AG04449 (cell line): ENCODE measurements at regions not wholly inside any gene's neighbourhood (a gene's known extent, or its start where the extent isn't known, plus 50 kb on each side); places are given as distances from the start of the nearest gene placed in this dataset.
A peak's percentile ranks its signal among the peaks of the same experiment; 100 is the strongest.

ENCODE experiments used
- CTCF ChIA-PET: fragments of 350-600 bp; formaldehyde crosslinking; extraction: SDS; loops from one replicate; lab custom pipeline; 2021; ENCODE audit warnings: antibody characterized with exemption; lab: Yijun Ruan, JAX
- POLR2A ChIA-PET: fragments of 400-600, 350-600 bp; formaldehyde crosslinking; extraction: SDS; loops from one replicate; lab custom pipeline; 2020; ENCODE audit warnings: antibody characterized with exemption, inconsistent platforms; lab: Yijun Ruan, JAX
- DNase-seq: peaks from one replicate; pipeline ENCODE4 v3.0.0-alpha.2; 2010; ENCODE audit warnings: low read depth, low spot score
- H3K4me3 ChIP-seq: 2 replicates; pipeline ENCODE4 v1.5.1; 2011; ENCODE audit warnings: low read depth, mild to moderate bottlenecking, control low read depth, low read length
- CTCF ChIP-seq: IDR thresholded peaks from one replicate; pipeline ENCODE4 v1.5.1; 2011; ENCODE audit warnings: mild to moderate bottlenecking, moderate library complexity, low read length, control low read depth, inconsistent platforms; ENCODE audit not compliant: insufficient read depth; ENCODE audit errors: missing control alignments

GRCh38 chr2:43043553-43043870 lies 182.9 kb downstream of the ZFP36L2 start:
- no peak for DNase-seq
- ChIA-PET CTCF (interaction anchor here (0.7 to 0.9 kb wide), 2 partner anchors 96 to 215 kb away, joined by 3 read pairs; no protein-coding TSS in a partner anchor), POLR2A (interaction anchor here (1.2 kb wide), 1 partner anchor 9 kb away, joined by 3 read pairs; no protein-coding TSS in a partner anchor)
- H3K4me3 ChIP-seq, result no peak overlapping the region
- no peak for TF ChIP-seq CTCF

- no peak for TF ChIP-seq CTCF
- no peak overlapping the region for H3K4me3 ChIP-seq
- ChIA-PET POLR2A (interaction anchor here (0.8 to 2.4 kb wide), 11 partner anchors 10 to 185 kb away, joined by 3 to 17 read pairs (median 6); partner anchors contain the start of gene ZFP36L2), CTCF (interaction anchor here (1.0 to 1.4 kb wide), 5 partner anchors 9 to 187 kb away, joined by 3 to 4 read pairs (median 4); no protein-coding TSS in a partner anchor)
- DNase-seq, result peak; percentile 71
Observed at GRCh38 chr2:43041661-43042360, 184.6 kb downstream of the ZFP36L2 start.

- DNase-seq, result no peak
- TF ChIP-seq CTCF, result no peak
- POLR2A ChIA-PET, result interaction anchor here (0.8 to 2.4 kb wide), 11 partner anchors 11 to 186 kb away, joined by 3 to 17 read pairs (median 6); partner anchors contain the start of gene ZFP36L2
- no peak overlapping the region for H3K4me3 ChIP-seq
- CTCF ChIA-PET, result interaction anchor here (1.0 to 1.4 kb wide), 5 partner anchors 9 to 188 kb away, joined by 3 to 4 read pairs (median 4); no protein-coding TSS in a partner anchor
Observed at GRCh38 chr2:43041173-43041591, 185.2 kb downstream of the ZFP36L2 start.

GRCh38 chr2:43040084-43040854 lies 186.1 kb downstream of the ZFP36L2 start:
- no peak overlapping the region for H3K4me3 ChIP-seq
- ChIA-PET CTCF (interaction anchor here (1.0 kb wide), 1 partner anchor 189 kb away, joined by 4 read pairs; no protein-coding TSS in a partner anchor), POLR2A (interaction anchor here (0.7 to 2.4 kb wide), 2 partner anchors 36 to 386 kb away, joined by 3 to 7 read pairs; no protein-coding TSS in a partner anchor)
- no peak for DNase-seq
- no peak for TF ChIP-seq CTCF

GRCh38 chr2:43039376-43040080 lies 186.9 kb downstream of the ZFP36L2 start:
- no peak overlapping the region for H3K4me3 ChIP-seq
- no peak for TF ChIP-seq CTCF
- DNase-seq, result no peak
- POLR2A ChIA-PET, result no interaction called here
- CTCF ChIA-PET, result interaction anchor here (1.4 kb wide), 1 partner anchor 212 kb away, joined by 4 read pairs; no protein-coding TSS in a partner anchor
